Prostate gland (tissue), 2 donors: ENCODE measurements at regions not wholly inside any gene's neighbourhood (a gene's known extent, or its start where the extent isn't known, plus 50 kb on each side); places are given as distances from the start of the nearest gene placed in this dataset.

Source experiments
- DNase-seq: peaks from one replicate; pipeline ENCODE4 v3.0.0-alpha.2; 2019; ENCODE audit warnings: low spot score
- H3K27ac ChIP-seq, 2 donors: fragments of 200-600 bp; sonication (generic); 2 replicates each; pipeline ENCODE4 v1.5.1; 2017 to 2019
- H3K27me3 ChIP-seq: fragments of 200-600 bp; sonication (generic); replicated peaks from 2 replicates; pipeline ENCODE4 v1.5.1; 2019; ENCODE audit not compliant: insufficient read depth
- H3K36me3 ChIP-seq, 2 donors: fragments of 200-600 bp; sonication (generic); 1 replicate in 1 of 2; 2 replicates in 1 of 2; pipeline versions ENCODE4 v1.5.1 to v1.8.1; 2017 to 2019
- H3K4me1 ChIP-seq: fragments of 200-600 bp; sonication (generic); replicated peaks from 2 replicates; pipeline ENCODE4 v1.5.1; 2019
- H3K4me3 ChIP-seq, 2 donors: fragments of 200-600 bp; sonication (generic); 2 replicates each; pipeline ENCODE4 v1.5.1; 2017 to 2019
- H3K9me3 ChIP-seq: fragments of 200-600 bp; sonication (generic); 2 replicates; pipeline ENCODE4 v1.5.1; 2017
- POLR2A ChIP-seq: fragments of 450-650 bp; IDR thresholded peaks from one replicate; pipeline ENCODE4 v1.6.1; 2016; ENCODE audit warnings: antibody characterized with exemption, mild to moderate bottlenecking
- POLR2AphosphoS5 ChIP-seq: sonication (generic); formaldehyde crosslinking; IDR thresholded peaks from one replicate; pipeline ENCODE4 v1.6.1; 2017; ENCODE audit warnings: antibody characterized with exemption
- WGBS: methylation state at CpG from one replicate; pipeline ENCODE4 v1.1.5; 2018; 5-methylcytosine and 5-hydroxymethylcytosine counted together
- intact Hi-C: fragments of 100-400 bp; cut with DNase I; formaldehyde crosslinking; loops from one replicate; pipeline ENCODE4 v1.14.2; 2022
- TF ChIP-seq, protein P1 (sequence below), 4 experiments: fragments of 200-600 bp in 2 of 4; fragments of 450-650 bp in 2 of 4; sonication (generic) in 2 of 4; IDR thresholded peaks; 1 replicate in 3 of 4; 2 replicates in 1 of 4; pipeline ENCODE4 v1.5.1; 2016 to 2019; ENCODE audit warnings: antibody characterized with exemption in 4 of 4, mild to moderate bottlenecking in 2 of 4, moderate library complexity in 2 of 4

- no peaks in the 10 kb centered on the region for H3K27me3 ChIP-seq
- TF ChIP-seq, protein P1, sequence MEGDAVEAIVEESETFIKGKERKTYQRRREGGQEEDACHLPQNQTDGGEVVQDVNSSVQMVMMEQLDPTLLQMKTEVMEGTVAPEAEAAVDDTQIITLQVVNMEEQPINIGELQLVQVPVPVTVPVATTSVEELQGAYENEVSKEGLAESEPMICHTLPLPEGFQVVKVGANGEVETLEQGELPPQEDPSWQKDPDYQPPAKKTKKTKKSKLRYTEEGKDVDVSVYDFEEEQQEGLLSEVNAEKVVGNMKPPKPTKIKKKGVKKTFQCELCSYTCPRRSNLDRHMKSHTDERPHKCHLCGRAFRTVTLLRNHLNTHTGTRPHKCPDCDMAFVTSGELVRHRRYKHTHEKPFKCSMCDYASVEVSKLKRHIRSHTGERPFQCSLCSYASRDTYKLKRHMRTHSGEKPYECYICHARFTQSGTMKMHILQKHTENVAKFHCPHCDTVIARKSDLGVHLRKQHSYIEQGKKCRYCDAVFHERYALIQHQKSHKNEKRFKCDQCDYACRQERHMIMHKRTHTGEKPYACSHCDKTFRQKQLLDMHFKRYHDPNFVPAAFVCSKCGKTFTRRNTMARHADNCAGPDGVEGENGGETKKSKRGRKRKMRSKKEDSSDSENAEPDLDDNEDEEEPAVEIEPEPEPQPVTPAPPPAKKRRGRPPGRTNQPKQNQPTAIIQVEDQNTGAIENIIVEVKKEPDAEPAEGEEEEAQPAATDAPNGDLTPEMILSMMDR (IDR thresholded peaks at IDR 0.05), result no peak
- TF ChIP-seq POLR2AphosphoS5 (no peak), POLR2A (no peak)
- H3K4me3 ChIP-seq, result no peak overlapping the region
- no peaks in the 10 kb centered on the region for H3K4me1 ChIP-seq
- H3K36me3 ChIP-seq, result no peaks in the 10 kb centered on the region
- 70% methylated on average over 2 of the region's 2 CpGs for WGBS
- no peak overlapping the region for H3K27ac ChIP-seq
- intact Hi-C loops, result no loop called here
- DNase-seq, result no peak
- no peaks in the 10 kb centered on the region for H3K9me3 ChIP-seq
Measured at GRCh38 chr4:145351162-145351561, 130.5 kb upstream of the SMAD1 start.

DNA sequence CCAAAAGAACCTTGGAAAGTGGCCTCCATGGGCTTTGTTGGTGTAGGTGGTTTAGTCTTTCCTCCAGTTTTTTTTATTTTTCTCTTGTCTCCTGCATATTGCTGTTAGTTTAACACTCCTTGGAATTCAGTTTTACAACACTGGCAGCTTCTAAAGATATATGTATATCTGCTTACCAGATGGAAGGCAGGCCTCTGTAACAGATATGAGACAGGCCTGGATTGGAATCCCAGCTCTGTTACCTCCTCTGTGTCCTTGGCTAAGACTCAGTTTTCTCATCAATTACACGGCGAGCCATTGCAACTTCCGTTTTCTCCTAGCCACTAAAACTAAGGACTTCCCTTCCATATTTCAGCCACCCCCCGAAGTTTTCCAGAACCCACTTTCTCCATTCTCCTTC is 133.4 kb upstream of the SMAD1 start:
- H3K4me3 ChIP-seq, result no peak overlapping the region
- DNase-seq, result no peak
- H3K4me1 ChIP-seq, result no peaks in the 10 kb centered on the region
- 85% methylated on average over 4 of the region's 4 CpGs for WGBS
- no peaks in the 10 kb centered on the region for H3K36me3 ChIP-seq
- intact Hi-C loops, result no loop called here
- H3K27me3 ChIP-seq, result no peaks in the 10 kb centered on the region
- H3K27ac ChIP-seq, result no peak overlapping the region
- no peaks in the 10 kb centered on the region for H3K9me3 ChIP-seq
- TF ChIP-seq, protein P1 (IDR thresholded peaks at IDR 0.05), result no peak
- no peak for TF ChIP-seq POLR2A
- no peak for TF ChIP-seq POLR2AphosphoS5

DNA sequence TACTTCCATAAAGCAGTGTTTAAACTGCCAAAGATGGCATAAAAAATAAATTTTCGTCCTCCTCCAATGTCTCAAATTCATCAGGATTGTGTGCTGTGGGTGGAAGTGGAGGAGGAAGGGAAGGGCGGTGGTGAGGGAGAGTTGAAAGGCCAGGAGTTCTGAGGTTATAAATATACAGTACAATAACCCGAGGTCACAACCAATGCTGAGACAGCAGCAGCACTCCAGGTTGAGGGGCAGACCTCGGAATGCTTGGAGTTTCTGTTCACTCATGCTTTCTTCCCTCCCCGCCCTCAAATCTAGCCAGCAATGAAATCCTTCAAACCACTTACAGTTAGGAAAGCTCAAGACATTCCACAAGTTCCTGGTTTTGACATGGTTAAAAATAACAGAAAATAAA is 134.0 kb upstream of the SMAD1 start:
- Histone ChIP-seq H3K27me3 (no peaks in the 10 kb centered on the region), H3K4me3 (no peak overlapping the region), H3K9me3 (no peaks in the 10 kb centered on the region), H3K4me1 (no peaks in the 10 kb centered on the region), H3K27ac (no peak overlapping the region), H3K36me3 (no peaks in the 10 kb centered on the region)
- WGBS, result 62% methylated on average over 5 of the region's 5 CpGs
- TF ChIP-seq POLR2A, result no peak
- TF ChIP-seq, protein P1 (IDR thresholded peaks at IDR 0.05), result no peak
- TF ChIP-seq POLR2AphosphoS5, result no peak
- intact Hi-C loops, result no loop called here
- no peak for DNase-seq

- Histone ChIP-seq H3K9me3 (no peaks in the 10 kb centered on the region), H3K27ac (no peak overlapping the region), H3K4me1 (no peaks in the 10 kb centered on the region), H3K4me3 (no peak overlapping the region), H3K27me3 (no peaks in the 10 kb centered on the region), H3K36me3 (no peaks in the 10 kb centered on the region)
- WGBS, result 97% methylated on average over 25 of the region's 25 CpGs
- DNase-seq, result no peak
- intact Hi-C loops, result no loop called here
- TF ChIP-seq, protein P1 (IDR thresholded peaks at IDR 0.05), result no peak
- TF ChIP-seq POLR2A, result no peak
- no peak for TF ChIP-seq POLR2AphosphoS5
Measured at GRCh38 chr4:145346081-145346480, 135.6 kb upstream of the SMAD1 start.

DNA sequence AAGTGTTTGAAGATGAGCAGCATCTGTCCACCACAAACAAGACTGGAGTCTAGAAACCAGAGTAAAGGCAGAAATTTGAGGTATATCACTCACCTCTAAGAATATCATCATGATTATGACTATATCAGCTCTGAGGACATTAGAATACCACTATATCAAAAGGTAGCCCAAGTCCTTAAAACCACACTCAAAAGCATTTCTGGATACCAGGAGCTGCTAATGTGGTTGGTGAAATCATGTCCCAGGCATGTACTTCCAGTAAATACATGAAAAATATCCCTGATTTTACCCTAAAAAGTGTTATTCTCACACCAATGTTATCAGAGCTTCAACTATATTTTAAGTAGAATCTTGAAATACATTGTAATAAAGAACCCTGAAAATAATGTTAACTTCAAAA is 136.3 kb upstream of the SMAD1 start:
- H3K27me3 ChIP-seq, result no peaks in the 10 kb centered on the region
- no peak overlapping the region for H3K4me3 ChIP-seq
- TF ChIP-seq, protein P1 (IDR thresholded peaks at IDR 0.05), result no peak
- TF ChIP-seq POLR2AphosphoS5, result no peak
- TF ChIP-seq POLR2A, result no peak
- intact Hi-C loops, result no loop called here
- no peaks in the 10 kb centered on the region for H3K9me3 ChIP-seq
- no peak overlapping the region for H3K27ac ChIP-seq
- H3K4me1 ChIP-seq, result no peaks in the 10 kb centered on the region
- DNase-seq, result no peak
- no peaks in the 10 kb centered on the region for H3K36me3 ChIP-seq
